Urothelium cell line (cell line): ENCODE measurements at regions not wholly inside any gene's neighbourhood (a gene's known extent, or its start where the extent isn't known, plus 50 kb on each side); places are given as distances from the start of the nearest gene placed in this dataset.
"Not testable (repeated sequence)": the region's sequence is repeated elsewhere in the genome, so short reads cannot be mapped to it uniquely, and the experiment has no call there.

ENCODE experiments used
- DNase-seq: peaks from one replicate; pipeline ENCODE4 v3.0.0; 2011; ENCODE audit warnings: low spot score, mixed read lengths
- FAIRE-seq: peaks from 2 replicates; lab custom pipeline; 2011; peaks lifted over from hg19 to GRCh38; lab: Jason Lieb, UNC

- FAIRE-seq (peak; percentile 5), DNase-seq (no peak)
These were observed 68.9 kb downstream of the CYP26B1 start for GRCh38 chr2:72078773-72079172.

GRCh38 chr2:72077702-72078169 lies 69.9 kb downstream of the CYP26B1 start:
- no peak for DNase-seq
- FAIRE-seq: no peak

GRCh38 chr2:72073373-72073772 lies 74.3 kb downstream of the CYP26B1 start:
- FAIRE-seq, DNase-seq: not testable (repeated sequence)

GRCh38 chr2:72064197-72064596 lies 83.5 kb downstream of the CYP26B1 start:
- not testable (repeated sequence) for FAIRE-seq, DNase-seq

GRCh38 chr2:72062336-72062735 lies 85.3 kb downstream of the CYP26B1 start:
- DNase-seq (no peak), FAIRE-seq (no peak)

GRCh38 chr2:72057308-72057707 lies 90.4 kb downstream of the CYP26B1 start:
- DNase-seq (no peak), FAIRE-seq (no peak)

GRCh38 chr2:72051971-72052505 lies 95.6 kb downstream of the CYP26B1 start:
- DNase-seq (no peak), FAIRE-seq (no peak)

GRCh38 chr2:72051204-72051603 lies 96.5 kb downstream of the CYP26B1 start:
- no peak for FAIRE-seq

GRCh38 chr2:72050734-72051133 lies 96.9 kb downstream of the CYP26B1 start:
- DNase-seq (no peak), FAIRE-seq (peak; percentile 76)

More at GRCh38 chr2:72051204-72051603, 96.5 kb downstream of the CYP26B1 start:
- DNase-seq: no peak

- no peak for DNase-seq
- FAIRE-seq: no peak
These were observed 98.7 kb downstream of the CYP26B1 start for GRCh38 chr2:72048881-72049477.

- FAIRE-seq: no peak
- no peak for DNase-seq
These were observed 103.7 kb downstream of the CYP26B1 start for GRCh38 chr2:72043985-72044384.

GRCh38 chr2:72041638-72042111 lies 106.0 kb downstream of the CYP26B1 start:
- peak; percentile 91 for FAIRE-seq
- DNase-seq: no peak

- FAIRE-seq (peak; percentile 95), DNase-seq (peak; percentile 78)
These were observed 106.8 kb downstream of the CYP26B1 start for GRCh38 chr2:72040629-72041571.

- DNase-seq (no peak), FAIRE-seq (no peak)
These were observed 109.1 kb downstream of the CYP26B1 start for GRCh38 chr2:72038524-72038923.

GRCh38 chr2:72037261-72037666 lies 110.4 kb downstream of the CYP26B1 start:
- DNase-seq (peak; percentile 38), FAIRE-seq (no peak)

GRCh38 chr2:72036595-72036994 lies 111.1 kb downstream of the CYP26B1 start:
- FAIRE-seq: no peak

GRCh38 chr2:72036173-72036545 lies 111.5 kb downstream of the CYP26B1 start:
- FAIRE-seq (no peak), DNase-seq (no peak)

More at GRCh38 chr2:72036595-72036994, 111.1 kb downstream of the CYP26B1 start:
- DNase-seq: peak; percentile 2

- FAIRE-seq (no peak), DNase-seq (peak; percentile 10)
These were observed 112.0 kb downstream of the CYP26B1 start for GRCh38 chr2:72035518-72036172.

- no peak for FAIRE-seq
- peak; percentile 3 for DNase-seq
These were observed 113.1 kb downstream of the CYP26B1 start for GRCh38 chr2:72034353-72035095.

GRCh38 chr2:72033636-72034035 lies 114.0 kb downstream of the CYP26B1 start:
- peak; percentile 2 for DNase-seq
- FAIRE-seq: no peak
